ENCODE measurements at regions not wholly inside any gene's neighbourhood (a gene's known extent, or its start where the extent isn't known, plus 50 kb on each side); places are given as distances from the start of the nearest gene placed in this dataset.
A peak's percentile ranks its signal among the peaks of the same experiment; 100 is the strongest.

GRCh38 chr14:41295734-41296133, 310.9 kb upstream of the LRFN5 start:
- no peak for DNase-seq (ENCODE audit: low spot score, unreplicated experiment)
- TF ChIP-seq, protein P1, sequence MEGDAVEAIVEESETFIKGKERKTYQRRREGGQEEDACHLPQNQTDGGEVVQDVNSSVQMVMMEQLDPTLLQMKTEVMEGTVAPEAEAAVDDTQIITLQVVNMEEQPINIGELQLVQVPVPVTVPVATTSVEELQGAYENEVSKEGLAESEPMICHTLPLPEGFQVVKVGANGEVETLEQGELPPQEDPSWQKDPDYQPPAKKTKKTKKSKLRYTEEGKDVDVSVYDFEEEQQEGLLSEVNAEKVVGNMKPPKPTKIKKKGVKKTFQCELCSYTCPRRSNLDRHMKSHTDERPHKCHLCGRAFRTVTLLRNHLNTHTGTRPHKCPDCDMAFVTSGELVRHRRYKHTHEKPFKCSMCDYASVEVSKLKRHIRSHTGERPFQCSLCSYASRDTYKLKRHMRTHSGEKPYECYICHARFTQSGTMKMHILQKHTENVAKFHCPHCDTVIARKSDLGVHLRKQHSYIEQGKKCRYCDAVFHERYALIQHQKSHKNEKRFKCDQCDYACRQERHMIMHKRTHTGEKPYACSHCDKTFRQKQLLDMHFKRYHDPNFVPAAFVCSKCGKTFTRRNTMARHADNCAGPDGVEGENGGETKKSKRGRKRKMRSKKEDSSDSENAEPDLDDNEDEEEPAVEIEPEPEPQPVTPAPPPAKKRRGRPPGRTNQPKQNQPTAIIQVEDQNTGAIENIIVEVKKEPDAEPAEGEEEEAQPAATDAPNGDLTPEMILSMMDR (IDR thresholded peaks at IDR 0.05; ENCODE audit: unreplicated experiment), result no peak
- H3K4me3 Mint-ChIP-seq (ENCODE audit: low read depth), result no peak overlapping the region
- no peaks in the 10 kb centered on the region for H3K36me3 Mint-ChIP-seq (ENCODE audit: insufficient read depth)
- H3K4me1 Mint-ChIP-seq (ENCODE audit: low read depth), result no peaks in the 10 kb centered on the region
- H3K9me3 Mint-ChIP-seq (ENCODE audit: low read depth), result no peaks in the 10 kb centered on the region
- H3K27ac Mint-ChIP-seq, result no peak overlapping the region
- H3K27me3 Mint-ChIP-seq, result no peaks in the 10 kb centered on the region

GRCh38 chr14:41289025-41289424, 317.7 kb upstream of the LRFN5 start:
- Mint-ChIP-seq H3K9me3 (ENCODE audit: low read depth) (peaks cover 3% of the 10 kb centered on the region), H3K4me1 (ENCODE audit: low read depth) (no peaks in the 10 kb centered on the region), H3K27ac (no peak overlapping the region), H3K36me3 (ENCODE audit: insufficient read depth) (no peaks in the 10 kb centered on the region), H3K27me3 (no peaks in the 10 kb centered on the region), H3K4me3 (ENCODE audit: low read depth) (no peak overlapping the region)
- DNase-seq (ENCODE audit: low spot score, unreplicated experiment), result no peak
- TF ChIP-seq, protein P1 (IDR thresholded peaks at IDR 0.05; ENCODE audit: unreplicated experiment), result no peak

DNA sequence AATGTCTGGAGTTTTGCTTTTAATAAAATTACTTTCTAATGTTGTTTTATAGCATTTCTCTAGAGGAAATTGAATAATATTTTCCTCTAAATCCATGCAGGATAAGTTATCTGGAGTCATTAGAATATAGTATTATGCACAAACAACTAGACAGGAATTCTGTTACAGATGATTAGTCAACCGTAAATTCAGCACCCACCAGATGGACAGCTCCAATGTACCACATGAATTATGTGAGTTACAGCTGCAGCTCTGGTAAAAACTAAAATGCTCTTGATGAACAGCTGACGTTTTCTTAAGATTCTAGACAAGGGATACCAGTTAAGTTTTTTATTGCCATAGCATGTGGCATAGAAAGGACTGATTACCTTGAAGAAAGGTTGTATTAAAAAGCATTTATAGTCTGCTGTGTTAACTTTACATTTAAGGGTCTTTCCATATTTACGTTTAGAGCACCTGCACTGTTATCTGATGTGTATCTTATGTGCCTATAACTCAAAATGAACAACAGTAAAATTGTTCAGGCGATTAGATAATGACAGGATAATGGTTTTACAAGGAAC, 321.4 kb upstream of the LRFN5 start:
- DNase-seq (ENCODE audit: low spot score, unreplicated experiment), result peak; percentile 35
- H3K4me1 Mint-ChIP-seq (ENCODE audit: low read depth), result no peaks in the 10 kb centered on the region
- no peak overlapping the region for H3K4me3 Mint-ChIP-seq (ENCODE audit: low read depth)

GRCh38 chr14:41280745-41281144, 325.9 kb upstream of the LRFN5 start:
- H3K4me1 Mint-ChIP-seq (ENCODE audit: low read depth), result no peaks in the 10 kb centered on the region
- no peaks in the 10 kb centered on the region for H3K9me3 Mint-ChIP-seq (ENCODE audit: low read depth)
- no peak overlapping the region for H3K4me3 Mint-ChIP-seq (ENCODE audit: low read depth)
- H3K27ac Mint-ChIP-seq, result no peak overlapping the region
- H3K36me3 Mint-ChIP-seq (ENCODE audit: insufficient read depth), result no peaks in the 10 kb centered on the region
- no peak for DNase-seq (ENCODE audit: low spot score, unreplicated experiment)
- TF ChIP-seq, protein P1 (IDR thresholded peaks at IDR 0.05; ENCODE audit: unreplicated experiment), result peak; percentile 57
- no peaks in the 10 kb centered on the region for H3K27me3 Mint-ChIP-seq

More for the DNA sequence above, 321.4 kb upstream of the LRFN5 start:
- Mint-ChIP-seq H3K9me3 (ENCODE audit: low read depth) (peaks cover 3% of the 10 kb centered on the region), H3K36me3 (ENCODE audit: insufficient read depth) (no peaks in the 10 kb centered on the region), H3K27me3 (no peaks in the 10 kb centered on the region), H3K27ac (no peak overlapping the region)
- TF ChIP-seq, protein P1 (IDR thresholded peaks at IDR 0.05; ENCODE audit: unreplicated experiment), result no peak

GRCh38 chr14:41277450-41277849, 329.2 kb upstream of the LRFN5 start:
- TF ChIP-seq, protein P1 (IDR thresholded peaks at IDR 0.05; ENCODE audit: unreplicated experiment), result no peak
- Mint-ChIP-seq H3K27me3 (no peaks in the 10 kb centered on the region), H3K9me3 (ENCODE audit: low read depth) (no peaks in the 10 kb centered on the region), H3K36me3 (ENCODE audit: insufficient read depth) (no peaks in the 10 kb centered on the region), H3K27ac (no peak overlapping the region), H3K4me3 (ENCODE audit: low read depth) (no peak overlapping the region), H3K4me1 (ENCODE audit: low read depth) (no peaks in the 10 kb centered on the region)
- no peak for DNase-seq (ENCODE audit: low spot score, unreplicated experiment)

All from progenitor cell of endocrine pancreas (in vitro differentiated cells).